OCI-LY7 (cell line): ENCODE measurements at regions not wholly inside any gene's neighbourhood (a gene's known extent, or its start where the extent isn't known, plus 50 kb on each side); places are given as distances from the start of the nearest gene placed in this dataset.

Experiments
- EZH2phosphoT487 ChIP-seq: fragments of 200-600 bp; sonication (generic); IDR thresholded peaks from 2 replicates; pipeline ENCODE4 v1.6.1; 2018; ENCODE audit warnings: low read depth, borderline replicate concordance, mild to moderate bottlenecking, mixed run types, antibody characterized with exemption, low read length, moderate library complexity, mixed read lengths
- TF ChIP-seq, protein P1 (sequence below): fragments of 200-600 bp; sonication (generic); conservative IDR thresholded peaks from 2 replicates; pipeline ENCODE4 v1.5.1; 2014; ENCODE audit warnings: mild to moderate bottlenecking, antibody characterized with exemption, low read length, moderate library complexity, mixed read lengths

DNA sequence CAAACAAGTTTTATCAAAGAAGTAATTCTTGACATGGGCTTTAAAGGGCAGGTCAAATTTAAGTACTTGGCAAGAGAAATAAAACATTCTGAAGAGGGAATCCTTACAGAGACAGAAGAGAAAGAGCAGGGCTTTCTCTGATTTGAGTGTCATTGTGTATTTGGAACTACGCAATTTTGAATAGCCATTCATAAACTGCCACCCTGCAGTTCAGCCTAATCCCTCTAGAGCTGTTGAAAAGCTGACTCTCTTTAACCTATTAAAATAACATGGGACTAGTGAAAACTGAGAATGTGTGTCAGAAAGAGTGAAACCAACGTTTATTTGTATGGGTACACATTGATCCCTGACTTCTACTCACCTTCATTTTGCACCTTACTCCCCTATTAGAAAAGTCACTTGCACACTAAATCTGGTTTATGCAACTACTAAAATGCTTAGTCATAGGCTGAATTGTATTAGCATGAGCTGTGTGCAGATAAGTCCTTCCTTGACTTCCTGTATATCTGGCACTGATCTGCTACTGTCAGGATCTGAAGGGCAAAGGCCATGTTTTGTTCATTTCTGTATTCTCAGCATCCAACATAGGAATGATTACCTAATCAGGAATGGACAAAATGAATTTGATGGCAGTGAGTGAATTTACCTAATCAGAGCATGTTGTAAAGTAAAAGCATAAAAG is 458.9 kb downstream of the NOVA1 start:
- TF ChIP-seq, protein P1, sequence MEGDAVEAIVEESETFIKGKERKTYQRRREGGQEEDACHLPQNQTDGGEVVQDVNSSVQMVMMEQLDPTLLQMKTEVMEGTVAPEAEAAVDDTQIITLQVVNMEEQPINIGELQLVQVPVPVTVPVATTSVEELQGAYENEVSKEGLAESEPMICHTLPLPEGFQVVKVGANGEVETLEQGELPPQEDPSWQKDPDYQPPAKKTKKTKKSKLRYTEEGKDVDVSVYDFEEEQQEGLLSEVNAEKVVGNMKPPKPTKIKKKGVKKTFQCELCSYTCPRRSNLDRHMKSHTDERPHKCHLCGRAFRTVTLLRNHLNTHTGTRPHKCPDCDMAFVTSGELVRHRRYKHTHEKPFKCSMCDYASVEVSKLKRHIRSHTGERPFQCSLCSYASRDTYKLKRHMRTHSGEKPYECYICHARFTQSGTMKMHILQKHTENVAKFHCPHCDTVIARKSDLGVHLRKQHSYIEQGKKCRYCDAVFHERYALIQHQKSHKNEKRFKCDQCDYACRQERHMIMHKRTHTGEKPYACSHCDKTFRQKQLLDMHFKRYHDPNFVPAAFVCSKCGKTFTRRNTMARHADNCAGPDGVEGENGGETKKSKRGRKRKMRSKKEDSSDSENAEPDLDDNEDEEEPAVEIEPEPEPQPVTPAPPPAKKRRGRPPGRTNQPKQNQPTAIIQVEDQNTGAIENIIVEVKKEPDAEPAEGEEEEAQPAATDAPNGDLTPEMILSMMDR = no peak
- TF ChIP-seq EZH2phosphoT487 = no peak
